ENCODE measurements at regions not wholly inside any gene's neighbourhood (a gene's known extent, or its start where the extent isn't known, plus 50 kb on each side); places are given as distances from the start of the nearest gene placed in this dataset.
"Not testable (repeated sequence)": the region's sequence is repeated elsewhere in the genome, so short reads cannot be mapped to it uniquely, and the experiment has no call there.

- no peak overlapping the region for H3K4me3 ChIP-seq (ENCODE audit: low read depth, low read length)
These were observed 2017.3 kb downstream of the C4orf33 start for GRCh38 chr4:131113273-131113672.

GRCh38 chr4:131113704-131114103, 2017.8 kb downstream of the C4orf33 start:
- no peak overlapping the region for H3K4me3 ChIP-seq (ENCODE audit: low read depth, low read length)

GRCh38 chr4:131119661-131120060, 2023.7 kb downstream of the C4orf33 start:
- no peak overlapping the region for H3K4me3 ChIP-seq (ENCODE audit: low read depth, low read length)

- H3K4me3 ChIP-seq (ENCODE audit: low read depth, low read length) = no peak overlapping the region
These were observed 2011.9 kb upstream of the PCDH10 start for GRCh38 chr4:131137196-131137595.

- H3K4me3 ChIP-seq (ENCODE audit: low read depth, low read length) = no peak overlapping the region
These were observed 1989.8 kb upstream of the PCDH10 start for GRCh38 chr4:131159261-131159660.

DNA sequence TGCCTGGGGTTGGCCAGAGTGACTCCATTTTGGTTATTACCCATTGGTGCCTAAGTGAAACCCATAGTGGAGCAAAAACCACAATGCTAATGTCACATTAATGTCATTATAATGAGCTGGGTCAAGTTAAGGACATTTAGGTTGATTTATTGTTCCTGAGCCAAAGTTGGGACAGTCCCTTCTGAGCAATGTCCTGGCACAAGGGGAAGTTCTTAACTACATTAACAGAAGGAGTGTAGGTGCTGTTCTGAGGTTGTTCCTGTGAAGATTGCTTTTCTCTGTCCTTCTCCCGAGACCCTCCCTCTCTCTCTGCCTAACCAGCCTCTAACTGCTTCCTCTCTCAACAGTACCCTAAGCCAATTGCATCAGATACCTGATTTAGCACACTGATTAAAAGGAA, 1956.8 kb upstream of the PCDH10 start:
- H3K4me3 ChIP-seq (ENCODE audit: low read depth, low read length) = no peak overlapping the region

DNA sequence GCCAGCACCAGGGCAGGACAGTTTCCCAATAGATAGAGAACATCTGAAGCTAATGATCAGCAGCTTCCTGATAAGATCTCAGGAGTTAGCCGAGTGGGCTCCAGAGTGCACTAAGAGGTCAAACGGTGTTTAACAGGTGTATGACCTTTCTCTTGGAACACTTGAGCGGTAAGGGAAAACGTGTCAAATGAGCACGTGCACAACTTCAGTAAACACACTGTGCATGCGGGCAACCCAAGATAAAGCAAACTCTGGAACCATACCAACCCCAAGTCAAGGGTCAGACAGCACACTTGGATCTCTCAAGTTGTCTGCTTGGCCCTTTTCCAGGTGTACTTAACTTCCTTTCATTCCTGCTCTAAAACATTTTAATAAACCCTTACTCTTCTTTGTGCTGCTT, 1941.5 kb upstream of the PCDH10 start:
- no peak overlapping the region for H3K4me3 ChIP-seq (ENCODE audit: low read depth, low read length)

DNA sequence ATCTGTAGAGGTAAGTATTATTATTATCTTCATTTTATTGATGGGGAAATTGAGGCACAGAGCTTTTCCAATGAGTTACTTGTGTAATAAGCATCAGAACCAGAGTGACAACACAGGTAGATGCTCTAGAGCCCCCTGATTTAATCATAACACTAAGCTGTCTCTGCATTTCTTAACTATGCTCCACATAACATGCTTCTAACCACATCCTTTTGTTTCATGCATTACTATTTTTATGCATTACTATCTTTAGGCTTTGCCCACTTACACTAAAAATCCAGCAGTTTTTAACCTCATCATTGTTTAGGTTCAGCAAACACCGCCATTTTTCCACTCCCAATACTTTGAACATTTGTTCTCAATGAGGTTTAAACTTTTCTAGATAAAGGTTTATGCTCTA, 1900.8 kb upstream of the PCDH10 start:
- H3K4me3 ChIP-seq (ENCODE audit: low read depth, low read length) = no peak overlapping the region

DNA sequence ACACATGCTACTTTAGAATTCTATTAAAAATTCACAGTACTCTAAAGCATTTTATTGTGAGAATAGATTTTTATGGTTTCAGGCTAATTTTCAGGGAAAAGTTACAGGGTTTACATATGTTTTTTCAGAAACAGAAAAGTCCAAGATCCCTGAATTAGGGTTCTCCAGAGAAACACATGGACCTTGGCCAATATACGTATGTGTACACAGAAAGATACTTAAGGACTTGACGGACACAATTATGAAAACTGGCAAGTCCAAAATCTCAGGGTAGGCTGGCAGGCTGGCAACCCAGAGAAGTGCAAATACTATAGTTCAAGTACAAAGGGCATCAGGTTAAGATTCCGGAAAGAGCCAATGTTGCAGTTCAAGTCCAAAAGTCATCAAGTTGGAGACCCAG, 1897.8 kb upstream of the PCDH10 start:
- H3K4me3 ChIP-seq (ENCODE audit: low read depth, low read length) = no peak overlapping the region

- no peak overlapping the region for H3K4me3 ChIP-seq (ENCODE audit: low read depth, low read length)
These were observed 1891.9 kb upstream of the PCDH10 start for GRCh38 chr4:131257241-131257640.

GRCh38 chr4:131258361-131258760, 1890.7 kb upstream of the PCDH10 start:
- H3K4me3 ChIP-seq (ENCODE audit: low read depth, low read length) = no peak overlapping the region

GRCh38 chr4:131288441-131288840, 1860.7 kb upstream of the PCDH10 start:
- no peak overlapping the region for H3K4me3 ChIP-seq (ENCODE audit: low read depth, low read length)

- no peak overlapping the region for H3K4me3 ChIP-seq (ENCODE audit: low read depth, low read length)
These were observed 1852.9 kb upstream of the PCDH10 start for GRCh38 chr4:131296192-131296591.

- no peak overlapping the region for H3K4me3 ChIP-seq (ENCODE audit: low read depth, low read length)
These were observed 1847.0 kb upstream of the PCDH10 start for GRCh38 chr4:131302108-131302507.

- no peak overlapping the region for H3K4me3 ChIP-seq (ENCODE audit: low read depth, low read length)
These were observed 1844.4 kb upstream of the PCDH10 start for GRCh38 chr4:131304686-131305085.

DNA sequence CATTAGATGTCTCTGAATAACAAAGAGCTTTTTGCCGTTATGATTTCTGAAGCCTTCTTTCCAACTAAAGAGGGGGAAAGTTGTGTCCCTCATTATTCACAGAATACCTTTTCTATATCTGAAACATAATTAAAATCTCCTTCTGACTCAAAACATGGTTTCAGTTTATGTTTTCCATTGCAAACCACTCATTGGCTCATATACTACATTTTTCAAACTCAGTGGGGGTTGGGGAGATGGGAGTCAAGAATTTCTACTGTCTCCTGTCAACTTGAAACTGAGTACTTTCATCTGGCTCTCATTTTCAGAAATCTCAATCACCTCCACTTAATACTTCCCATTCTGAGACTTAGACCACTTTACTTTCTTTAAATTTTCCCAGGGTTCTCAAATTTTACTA, 1839.5 kb upstream of the PCDH10 start:
- no peak overlapping the region for H3K4me3 ChIP-seq (ENCODE audit: low read depth, low read length)

- no peak overlapping the region for H3K4me3 ChIP-seq (ENCODE audit: low read depth, low read length)
These were observed 1833.0 kb upstream of the PCDH10 start for GRCh38 chr4:131316086-131316485.

DNA sequence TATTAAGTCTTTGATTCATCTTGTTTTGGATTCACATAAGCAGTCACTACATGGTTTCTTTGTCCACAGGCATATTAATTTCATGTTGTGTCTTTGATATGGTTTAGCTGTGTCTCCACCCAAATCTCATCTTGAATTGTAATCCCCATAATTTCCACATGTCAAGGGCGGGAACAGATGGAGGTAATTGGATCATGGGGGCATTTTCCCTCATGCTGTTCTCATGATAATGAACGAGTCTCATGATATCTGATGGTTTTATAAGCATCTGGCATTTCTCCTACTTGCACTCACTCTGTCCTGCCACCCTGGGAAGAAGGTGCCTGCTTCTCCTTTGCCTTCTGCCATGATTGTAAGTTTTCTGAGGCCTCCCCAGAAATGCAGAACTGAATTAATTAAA, 1811.2 kb upstream of the PCDH10 start:
- H3K4me3 ChIP-seq (ENCODE audit: low read depth, low read length) = no peak overlapping the region

DNA sequence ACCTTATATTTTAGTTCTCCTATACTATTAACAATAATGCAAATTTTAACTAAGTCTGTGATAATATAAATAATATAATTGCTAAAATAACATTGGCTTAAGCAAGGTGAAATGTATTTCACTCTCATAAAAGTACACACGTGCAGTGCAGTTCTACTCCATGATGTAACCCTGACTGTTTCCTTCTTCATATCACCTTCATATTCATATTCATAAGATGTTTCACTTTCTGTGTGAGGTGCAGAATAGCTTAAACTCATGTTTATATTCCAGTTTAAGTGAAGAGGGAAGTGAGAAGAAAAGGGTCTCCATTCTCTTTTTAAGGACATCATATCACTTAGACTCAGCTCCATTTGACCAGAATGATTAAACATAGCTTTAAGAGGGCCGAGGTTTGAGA, 1810.0 kb upstream of the PCDH10 start:
- no peak overlapping the region for H3K4me3 ChIP-seq (ENCODE audit: low read depth, low read length)

DNA sequence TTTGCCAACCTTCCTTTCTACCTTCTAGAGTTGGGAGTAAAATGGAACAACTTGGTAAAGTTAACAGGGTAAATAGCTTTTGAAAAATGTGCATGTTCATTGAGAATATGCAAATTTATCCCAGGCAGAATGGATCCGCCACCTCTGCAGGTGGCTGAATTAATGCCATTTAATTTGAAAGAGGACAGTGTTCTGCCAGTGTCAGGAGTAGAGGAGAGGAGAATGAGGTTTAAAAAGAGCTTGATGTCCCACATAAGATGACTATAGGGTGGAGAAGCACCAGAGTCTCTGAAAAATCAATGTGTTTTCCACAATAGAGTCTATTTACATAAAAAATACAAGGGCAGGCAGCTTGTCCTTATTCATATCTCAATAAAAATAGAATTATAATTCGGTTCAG, 1804.3 kb upstream of the PCDH10 start:
- no peak overlapping the region for H3K4me3 ChIP-seq (ENCODE audit: low read depth, low read length)

DNA sequence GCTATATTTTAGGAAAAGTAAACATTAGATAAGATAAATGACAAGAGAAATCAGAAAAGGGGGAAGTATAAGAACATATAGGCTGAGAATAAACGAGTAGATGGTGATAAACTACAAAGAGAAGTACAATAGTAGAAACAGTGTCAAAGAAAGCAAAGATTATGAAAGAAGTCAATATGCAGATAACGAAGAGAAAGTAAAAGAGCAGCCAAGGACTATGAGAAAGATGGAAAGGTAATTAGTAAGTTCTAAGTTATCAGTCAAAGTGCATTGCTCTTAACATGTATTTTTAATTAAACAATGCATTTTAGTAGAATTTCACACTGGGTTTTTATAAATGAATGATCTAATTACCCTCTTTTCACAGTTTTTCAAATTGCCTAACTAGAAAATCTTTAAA, 1801.3 kb upstream of the PCDH10 start:
- no peak overlapping the region for H3K4me3 ChIP-seq (ENCODE audit: low read depth, low read length)

GRCh38 chr4:131348263-131348662, 1800.8 kb upstream of the PCDH10 start:
- H3K4me3 ChIP-seq (ENCODE audit: low read depth, low read length) = no peak overlapping the region

DNA sequence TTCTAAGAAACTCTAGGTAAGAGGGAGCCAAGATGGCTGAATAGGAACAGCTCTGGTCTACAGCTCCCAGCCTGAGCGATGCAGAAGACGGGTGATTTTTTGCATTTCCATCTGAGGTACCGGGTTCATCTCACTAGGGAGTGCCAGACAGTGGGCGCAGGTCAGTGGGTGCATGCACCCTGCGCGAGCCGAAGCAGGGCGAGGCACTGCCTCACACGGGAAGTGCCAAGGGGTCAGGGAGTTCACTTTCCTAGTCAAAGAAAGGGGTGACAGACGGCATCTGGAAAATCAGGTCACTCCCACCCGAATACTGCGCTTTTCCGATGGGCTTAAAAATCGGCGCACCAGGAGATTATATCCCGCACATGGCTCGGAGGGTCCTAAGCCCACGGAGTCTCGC, 1796.7 kb upstream of the PCDH10 start:
- H3K4me3 ChIP-seq (ENCODE audit: low read depth, low read length) = not testable (repeated sequence)

- H3K4me3 ChIP-seq (ENCODE audit: low read depth, low read length) = no peak overlapping the region
These were observed 1782.4 kb upstream of the PCDH10 start for GRCh38 chr4:131366714-131367113.

Data from iPS-11a (cell line).